ENCODE measurements at regions not wholly inside any gene's neighbourhood (a gene's known extent, or its start where the extent isn't known, plus 50 kb on each side); places are given as distances from the start of the nearest gene placed in this dataset.

- TF ChIP-seq, protein P1, sequence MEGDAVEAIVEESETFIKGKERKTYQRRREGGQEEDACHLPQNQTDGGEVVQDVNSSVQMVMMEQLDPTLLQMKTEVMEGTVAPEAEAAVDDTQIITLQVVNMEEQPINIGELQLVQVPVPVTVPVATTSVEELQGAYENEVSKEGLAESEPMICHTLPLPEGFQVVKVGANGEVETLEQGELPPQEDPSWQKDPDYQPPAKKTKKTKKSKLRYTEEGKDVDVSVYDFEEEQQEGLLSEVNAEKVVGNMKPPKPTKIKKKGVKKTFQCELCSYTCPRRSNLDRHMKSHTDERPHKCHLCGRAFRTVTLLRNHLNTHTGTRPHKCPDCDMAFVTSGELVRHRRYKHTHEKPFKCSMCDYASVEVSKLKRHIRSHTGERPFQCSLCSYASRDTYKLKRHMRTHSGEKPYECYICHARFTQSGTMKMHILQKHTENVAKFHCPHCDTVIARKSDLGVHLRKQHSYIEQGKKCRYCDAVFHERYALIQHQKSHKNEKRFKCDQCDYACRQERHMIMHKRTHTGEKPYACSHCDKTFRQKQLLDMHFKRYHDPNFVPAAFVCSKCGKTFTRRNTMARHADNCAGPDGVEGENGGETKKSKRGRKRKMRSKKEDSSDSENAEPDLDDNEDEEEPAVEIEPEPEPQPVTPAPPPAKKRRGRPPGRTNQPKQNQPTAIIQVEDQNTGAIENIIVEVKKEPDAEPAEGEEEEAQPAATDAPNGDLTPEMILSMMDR (conservative IDR thresholded peaks at IDR 0.05) = no peak
- TF ChIP-seq ZFX (IDR thresholded peaks at IDR 0.05) = no peak
Measured at GRCh38 chr21:28547766-28548165, 444.9 kb downstream of the LTN1 start.
